HG03558 (cell line): ENCODE measurements at regions not wholly inside any gene's neighbourhood (a gene's known extent, or its start where the extent isn't known, plus 50 kb on each side); places are given as distances from the start of the nearest gene placed in this dataset.

ENCODE experiments used
- ATAC-seq: cut with Tn5 transposase; IDR thresholded peaks from one replicate; pipeline ENCODE4 v1.9.1; 2021; ENCODE audit warnings: moderate number of reproducible peaks; ENCODE audit not compliant: unreplicated experiment; ENCODE audit errors: extremely low read depth

GRCh38 chr17:57174591-57174990, 81.7 kb upstream of the MSI2 start:
- ATAC-seq: peak; percentile 62

GRCh38 chr17:57178839-57179238, 77.5 kb upstream of the MSI2 start:
- no peak for ATAC-seq

GRCh38 chr17:57182621-57183020, 73.7 kb upstream of the MSI2 start:
- no peak for ATAC-seq

- ATAC-seq: no peak
These were observed 69.9 kb upstream of the MSI2 start for GRCh38 chr17:57186226-57187019.

GRCh38 chr17:57187391-57187790, 68.9 kb upstream of the MSI2 start:
- ATAC-seq: no peak

GRCh38 chr17:57195785-57196460, 60.4 kb upstream of the MSI2 start:
- ATAC-seq: no peak

- no peak for ATAC-seq
These were observed 58.8 kb upstream of the MSI2 start for GRCh38 chr17:57197466-57198071.

GRCh38 chr17:57201481-57201880, 54.8 kb upstream of the MSI2 start:
- no peak for ATAC-seq

GRCh38 chr17:57203040-57203439, 53.3 kb upstream of the MSI2 start:
- no peak for ATAC-seq
